Colonic mucosa (tissue), 4 donors: ENCODE measurements at regions not wholly inside any gene's neighbourhood (a gene's known extent, or its start where the extent isn't known, plus 50 kb on each side); places are given as distances from the start of the nearest gene placed in this dataset.
"Not testable (repeated sequence)": the region's sequence is repeated elsewhere in the genome, so short reads cannot be mapped to it uniquely, and the experiment has no call there.

Experiments
- DNase-seq: peaks from one replicate; pipeline ENCODE4 v3.0.0-alpha.2; 2020
- H3K27ac ChIP-seq: fragments of 200-600 bp; one replicate; pipeline ENCODE4 v1.8.0; 2021
- H3K27me3 ChIP-seq: fragments of 200-600 bp; one replicate; pipeline ENCODE4 v1.8.0; 2021
- H3K36me3 ChIP-seq: fragments of 200-600 bp; one replicate; pipeline ENCODE4 v1.8.0; 2021
- H3K4me1 ChIP-seq: fragments of 200-600 bp; one replicate; pipeline ENCODE4 v1.8.0; 2021; ENCODE audit warnings: mild to moderate bottlenecking
- H3K4me3 ChIP-seq: fragments of 200-600 bp; one replicate; pipeline ENCODE4 v1.8.0; 2021
- H3K9ac ChIP-seq, 2 donors: one replicate each; pipeline ENCODE4 v1.7.0; 2013; ENCODE audit warnings: control low read depth in 2 of 2, low read depth in 2 of 2, low read length in 2 of 2
- H3K9me3 ChIP-seq: fragments of 200-600 bp; one replicate; pipeline ENCODE4 v1.8.0; 2021
- intact Hi-C: fragments of 100-400 bp; cut with DNase I; formaldehyde crosslinking; loops from one replicate; pipeline ENCODE4 v1.14.1; 2022
- TF ChIP-seq, protein P1 (sequence below): fragments of 200-600 bp; IDR thresholded peaks from one replicate; pipeline ENCODE4 v1.8.0; 2022; ENCODE audit warnings: antibody characterized with exemption, mild to moderate bottlenecking
- donor health status: healthy.
- donor health status: DM: no; HTN: no; CAD: no.
- donor health status: DM: no; HTN: no; CAD: no.

GRCh38 chr14:42504433-42504832 is 897.8 kb downstream of the LRFN5 start:
- Histone ChIP-seq H3K9ac (no peak overlapping the region), H3K27ac (no peak overlapping the region), H3K9me3 (no peaks in the 10 kb centered on the region), H3K4me1 (no peaks in the 10 kb centered on the region), H3K4me3 (no peak overlapping the region), H3K36me3 (no peaks in the 10 kb centered on the region), H3K27me3 (no peaks in the 10 kb centered on the region)
- intact Hi-C loops, result no loop called here
- TF ChIP-seq, protein P1, sequence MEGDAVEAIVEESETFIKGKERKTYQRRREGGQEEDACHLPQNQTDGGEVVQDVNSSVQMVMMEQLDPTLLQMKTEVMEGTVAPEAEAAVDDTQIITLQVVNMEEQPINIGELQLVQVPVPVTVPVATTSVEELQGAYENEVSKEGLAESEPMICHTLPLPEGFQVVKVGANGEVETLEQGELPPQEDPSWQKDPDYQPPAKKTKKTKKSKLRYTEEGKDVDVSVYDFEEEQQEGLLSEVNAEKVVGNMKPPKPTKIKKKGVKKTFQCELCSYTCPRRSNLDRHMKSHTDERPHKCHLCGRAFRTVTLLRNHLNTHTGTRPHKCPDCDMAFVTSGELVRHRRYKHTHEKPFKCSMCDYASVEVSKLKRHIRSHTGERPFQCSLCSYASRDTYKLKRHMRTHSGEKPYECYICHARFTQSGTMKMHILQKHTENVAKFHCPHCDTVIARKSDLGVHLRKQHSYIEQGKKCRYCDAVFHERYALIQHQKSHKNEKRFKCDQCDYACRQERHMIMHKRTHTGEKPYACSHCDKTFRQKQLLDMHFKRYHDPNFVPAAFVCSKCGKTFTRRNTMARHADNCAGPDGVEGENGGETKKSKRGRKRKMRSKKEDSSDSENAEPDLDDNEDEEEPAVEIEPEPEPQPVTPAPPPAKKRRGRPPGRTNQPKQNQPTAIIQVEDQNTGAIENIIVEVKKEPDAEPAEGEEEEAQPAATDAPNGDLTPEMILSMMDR, result no peak
- no peak for DNase-seq

GRCh38 chr14:42499137-42499536 is 892.5 kb downstream of the LRFN5 start:
- no peak overlapping the region for H3K4me3 ChIP-seq
- H3K27me3 ChIP-seq, result no peaks in the 10 kb centered on the region
- TF ChIP-seq, protein P1, result no peak
- no peak for DNase-seq
- no peak overlapping the region for H3K27ac ChIP-seq
- intact Hi-C loops, result no loop called here
- H3K9ac ChIP-seq, result no peak overlapping the region
- H3K9me3 ChIP-seq, result no peaks in the 10 kb centered on the region
- no peaks in the 10 kb centered on the region for H3K36me3 ChIP-seq
- H3K4me1 ChIP-seq, result no peaks in the 10 kb centered on the region

DNA sequence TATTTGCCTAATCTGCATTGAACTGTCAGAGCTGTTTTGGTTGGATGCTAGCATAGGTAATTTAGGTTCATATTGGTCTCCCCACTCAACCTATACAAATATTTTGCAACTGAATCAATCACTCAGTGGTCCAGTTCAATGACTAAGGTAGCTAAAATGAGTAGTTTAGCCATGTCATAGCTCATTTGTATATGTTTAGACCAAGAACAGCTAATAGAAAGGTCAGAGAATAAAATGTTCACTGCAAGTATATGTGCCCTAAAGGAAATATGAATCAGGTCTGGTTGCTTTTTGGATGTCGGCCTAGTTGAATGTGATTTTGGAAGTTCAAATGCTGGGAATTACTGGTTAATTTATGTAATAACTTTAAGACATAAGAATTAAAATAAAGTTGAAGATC is 883.9 kb downstream of the LRFN5 start:
- TF ChIP-seq, protein P1, result no peak
- no peaks in the 10 kb centered on the region for H3K27me3 ChIP-seq
- H3K4me1 ChIP-seq, result no peaks in the 10 kb centered on the region
- H3K36me3 ChIP-seq, result no peaks in the 10 kb centered on the region
- no peaks in the 10 kb centered on the region for H3K9me3 ChIP-seq
- no peak overlapping the region for H3K27ac ChIP-seq
- DNase-seq, result no peak
- no peak overlapping the region for H3K4me3 ChIP-seq
- intact Hi-C loops, result no loop called here
- no peak overlapping the region for H3K9ac ChIP-seq

DNA sequence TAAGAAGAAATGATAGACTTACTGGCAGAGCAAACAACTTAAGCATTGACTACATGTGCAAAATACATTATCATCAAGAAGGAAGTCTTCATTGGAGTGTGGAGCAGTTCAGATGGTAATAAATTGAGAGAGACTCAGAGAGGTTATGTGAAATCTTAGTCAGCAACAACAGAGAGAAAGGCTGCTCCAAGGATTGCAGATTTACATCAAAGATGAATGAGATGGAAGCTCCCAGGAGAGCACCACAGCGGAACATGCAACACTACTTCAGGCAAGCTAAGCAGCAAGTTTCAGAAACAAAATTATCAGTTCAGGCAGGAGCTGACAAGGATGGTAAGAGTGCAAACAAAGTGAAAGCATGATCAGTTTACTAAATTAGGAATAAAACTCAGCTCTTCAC is 882.3 kb downstream of the LRFN5 start:
- Histone ChIP-seq H3K4me3 (no peak overlapping the region), H3K9ac (no peak overlapping the region), H3K4me1 (no peaks in the 10 kb centered on the region), H3K36me3 (no peaks in the 10 kb centered on the region), H3K9me3 (no peaks in the 10 kb centered on the region), H3K27me3 (no peaks in the 10 kb centered on the region), H3K27ac (no peak overlapping the region)
- DNase-seq, result no peak
- intact Hi-C loops, result no loop called here
- TF ChIP-seq, protein P1, result no peak

DNA sequence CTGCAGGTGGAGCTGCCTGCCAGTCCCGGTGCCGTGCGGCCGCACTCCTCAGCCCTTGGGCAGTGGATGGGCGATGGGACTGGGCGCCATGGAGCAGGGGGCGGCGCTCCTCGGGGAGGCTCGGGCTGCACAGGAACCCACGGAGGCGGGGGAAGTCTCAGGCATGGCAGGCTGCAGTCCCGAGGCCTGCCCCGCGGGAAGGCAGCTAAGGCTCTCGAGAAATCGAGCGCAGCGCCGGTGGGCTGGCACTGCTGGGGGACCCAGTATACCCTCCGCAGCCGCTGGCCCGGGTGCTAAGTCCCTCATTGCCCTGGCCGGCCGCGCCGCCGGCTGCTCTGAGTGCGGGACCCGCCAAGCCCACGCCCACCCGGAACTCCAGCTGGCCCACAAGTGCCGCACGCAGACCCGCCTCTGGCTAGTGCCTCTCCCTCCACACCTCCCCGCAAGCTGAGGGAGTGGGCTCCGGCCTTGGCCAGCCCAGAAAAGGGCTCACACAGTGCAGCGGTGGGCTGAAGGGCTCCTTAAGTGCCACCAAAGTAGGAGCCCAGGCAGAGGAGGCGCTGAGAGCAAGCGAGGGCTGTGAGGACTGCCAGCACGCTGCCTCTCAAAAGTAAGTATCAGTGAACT is 875.8 kb downstream of the LRFN5 start:
- DNase-seq, H3K4me1 ChIP-seq, H3K9me3 ChIP-seq, intact Hi-C loops, H3K27me3 ChIP-seq, H3K9ac ChIP-seq, H3K4me3 ChIP-seq, H3K27ac ChIP-seq, H3K36me3 ChIP-seq: not testable (repeated sequence)

GRCh38 chr14:42481714-42482113 is 875.0 kb downstream of the LRFN5 start:
- H3K4me1 ChIP-seq, H3K9me3 ChIP-seq, H3K27me3 ChIP-seq, H3K27ac ChIP-seq, intact Hi-C loops, H3K4me3 ChIP-seq, H3K9ac ChIP-seq, H3K36me3 ChIP-seq, DNase-seq: not testable (repeated sequence)

DNA sequence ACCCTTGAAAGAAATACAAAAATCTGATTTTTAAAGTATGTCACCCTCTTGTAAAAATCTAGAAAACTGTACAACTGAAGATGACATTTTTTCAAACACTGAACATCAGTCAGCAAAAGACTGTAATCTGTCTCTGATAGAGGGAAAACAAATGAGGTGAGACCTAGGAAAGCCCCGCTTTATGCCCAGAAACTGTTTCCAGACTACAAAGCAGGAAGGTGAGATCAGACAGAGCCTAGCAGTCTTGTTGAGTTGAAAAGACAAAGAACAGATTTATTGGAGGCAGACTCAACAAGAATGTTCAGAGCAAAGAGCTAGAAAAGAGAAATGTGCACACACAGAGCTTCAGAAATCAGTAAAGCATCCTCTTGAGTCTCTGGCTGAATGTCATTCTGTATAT is 873.6 kb downstream of the LRFN5 start:
- Histone ChIP-seq H3K4me3 (no peak overlapping the region), H3K36me3 (no peaks in the 10 kb centered on the region), H3K9me3 (no peaks in the 10 kb centered on the region), H3K27ac (no peak overlapping the region), H3K4me1 (no peaks in the 10 kb centered on the region), H3K9ac (no peak overlapping the region), H3K27me3 (no peaks in the 10 kb centered on the region)
- intact Hi-C loops, result no loop called here
- DNase-seq, result no peak
- TF ChIP-seq, protein P1, result no peak
